ENCODE measurements at regions not wholly inside any gene's neighbourhood (a gene's known extent, or its start where the extent isn't known, plus 50 kb on each side); places are given as distances from the start of the nearest gene placed in this dataset.

GRCh38 chr18:41719808-41720207 is 235.2 kb upstream of the PIK3C3 start:
- Mint-ChIP-seq H3K9me3 (peaks cover 5 to 7% of the 10 kb centered on the region in 2 donors), H3K4me1 (no peaks in the 10 kb centered on the region), H3K36me3 (no peaks in the 10 kb centered on the region), H3K27ac (no peak overlapping the region), H3K27me3 (no peaks in the 10 kb centered on the region), H3K4me3 (no peak overlapping the region)
- DNase-seq = no peak
- ATAC-seq (replicated peaks) = no peak

- H3K9me3 Mint-ChIP-seq = peaks cover 5% of the 10 kb centered on the region in 2 donors
- no peaks in the 10 kb centered on the region for H3K36me3 Mint-ChIP-seq
- no peak overlapping the region for H3K4me3 Mint-ChIP-seq
- H3K27ac Mint-ChIP-seq = no peak overlapping the region
- H3K27me3 Mint-ChIP-seq = no peaks in the 10 kb centered on the region
- H3K4me1 Mint-ChIP-seq = no peaks in the 10 kb centered on the region
- DNase-seq (no peak), ATAC-seq (replicated peaks) (no peak)
These were observed 240.2 kb upstream of the PIK3C3 start for GRCh38 chr18:41714872-41715271.

- peaks cover 5% of the 10 kb centered on the region in 2 donors for H3K9me3 Mint-ChIP-seq
- H3K36me3 Mint-ChIP-seq = no peaks in the 10 kb centered on the region
These were observed 240.8 kb upstream of the PIK3C3 start for GRCh38 chr18:41713969-41714825.

GRCh38 chr18:41706301-41706700 is 248.7 kb upstream of the PIK3C3 start:
- H3K27ac Mint-ChIP-seq = no peak overlapping the region
- H3K4me3 Mint-ChIP-seq = no peak overlapping the region
- ATAC-seq (replicated peaks) (no peak), DNase-seq (no peak)
- no peaks in the 10 kb centered on the region for H3K27me3 Mint-ChIP-seq
- peaks cover 2 to 3% of the 10 kb centered on the region in 2 donors for H3K9me3 Mint-ChIP-seq
- no peaks in the 10 kb centered on the region for H3K4me1 Mint-ChIP-seq
- no peaks in the 10 kb centered on the region for H3K36me3 Mint-ChIP-seq

More at GRCh38 chr18:41713969-41714825, 240.8 kb upstream of the PIK3C3 start:
- Mint-ChIP-seq H3K27me3 (no peaks in the 10 kb centered on the region), H3K27ac (no peak overlapping the region), H3K4me3 (no peak overlapping the region), H3K4me1 (no peaks in the 10 kb centered on the region)
- no peak for ATAC-seq (replicated peaks)
- no peak for DNase-seq

GRCh38 chr18:41703744-41704530 is 251.1 kb upstream of the PIK3C3 start:
- Mint-ChIP-seq H3K27ac (no peak overlapping the region), H3K4me3 (no peak overlapping the region), H3K36me3 (no peaks in the 10 kb centered on the region), H3K4me1 (no peaks in the 10 kb centered on the region), H3K9me3 (peaks cover 2 to 3% of the 10 kb centered on the region in 2 donors), H3K27me3 (no peaks in the 10 kb centered on the region)
- DNase-seq = no peak
- no peak for ATAC-seq (replicated peaks)

- Mint-ChIP-seq H3K4me1 (no peaks in the 10 kb centered on the region), H3K27ac (no peak overlapping the region), H3K36me3 (no peaks in the 10 kb centered on the region), H3K9me3 (peaks cover 0 to 3% of the 10 kb centered on the region in 2 donors), H3K27me3 (no peaks in the 10 kb centered on the region), H3K4me3 (no peak overlapping the region)
- DNase-seq (no peak), ATAC-seq (replicated peaks) (no peak)
These were observed 254.6 kb upstream of the PIK3C3 start for GRCh38 chr18:41700416-41700815.

DNA sequence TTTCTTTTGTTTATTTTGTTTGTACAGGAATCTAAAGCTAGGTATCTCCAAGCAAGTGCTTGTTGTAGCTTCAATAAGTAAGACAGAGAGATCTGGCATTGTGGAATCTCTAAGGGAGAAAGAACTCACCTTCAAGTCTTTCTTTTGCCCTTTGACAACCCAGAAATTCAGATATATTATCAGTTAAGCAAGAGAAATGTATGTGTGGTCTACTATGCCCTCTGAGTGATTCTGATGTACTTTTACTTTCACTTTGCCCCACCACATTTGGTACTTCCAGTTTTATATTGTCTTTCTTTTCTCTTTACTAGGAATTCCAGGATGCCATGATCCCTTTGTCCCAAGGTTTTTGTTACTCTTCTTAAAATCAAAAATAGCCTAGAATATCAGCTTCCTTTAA is 259.6 kb upstream of the PIK3C3 start:
- Mint-ChIP-seq H3K4me3 (no peak overlapping the region), H3K27ac (no peak overlapping the region), H3K9me3 (peaks cover 3 to 4% of the 10 kb centered on the region in 2 donors), H3K36me3 (no peaks in the 10 kb centered on the region), H3K27me3 (no peaks in the 10 kb centered on the region), H3K4me1 (no peaks in the 10 kb centered on the region)
- DNase-seq = no peak
- no peak for ATAC-seq (replicated peaks)

GRCh38 chr18:41693008-41693407 is 262.0 kb upstream of the PIK3C3 start:
- no peaks in the 10 kb centered on the region for H3K4me1 Mint-ChIP-seq
- H3K27ac Mint-ChIP-seq = no peak overlapping the region
- DNase-seq (no peak), ATAC-seq (replicated peaks) (no peak)
- no peaks in the 10 kb centered on the region for H3K36me3 Mint-ChIP-seq
- H3K27me3 Mint-ChIP-seq = no peaks in the 10 kb centered on the region
- H3K4me3 Mint-ChIP-seq = no peak overlapping the region
- peaks cover 4 to 5% of the 10 kb centered on the region in 2 donors for H3K9me3 Mint-ChIP-seq

GRCh38 chr18:41690332-41691127 is 264.5 kb upstream of the PIK3C3 start:
- Mint-ChIP-seq H3K27me3 (no peaks in the 10 kb centered on the region), H3K4me1 (no peaks in the 10 kb centered on the region), H3K36me3 (no peaks in the 10 kb centered on the region), H3K27ac (no peak overlapping the region), H3K4me3 (no peak overlapping the region), H3K9me3 (peaks cover 4 to 5% of the 10 kb centered on the region in 2 donors)
- DNase-seq (no peak), ATAC-seq (replicated peaks) (no peak)

GRCh38 chr18:41687138-41687537 is 267.9 kb upstream of the PIK3C3 start:
- no peaks in the 10 kb centered on the region for H3K4me1 Mint-ChIP-seq
- no peak overlapping the region for H3K27ac Mint-ChIP-seq
- no peak for DNase-seq
- H3K4me3 Mint-ChIP-seq = no peak overlapping the region
- H3K27me3 Mint-ChIP-seq = no peaks in the 10 kb centered on the region
- no peak for ATAC-seq (replicated peaks)
- peaks cover 4 to 9% of the 10 kb centered on the region in 2 donors for H3K9me3 Mint-ChIP-seq
- H3K36me3 Mint-ChIP-seq = no peaks in the 10 kb centered on the region

DNA sequence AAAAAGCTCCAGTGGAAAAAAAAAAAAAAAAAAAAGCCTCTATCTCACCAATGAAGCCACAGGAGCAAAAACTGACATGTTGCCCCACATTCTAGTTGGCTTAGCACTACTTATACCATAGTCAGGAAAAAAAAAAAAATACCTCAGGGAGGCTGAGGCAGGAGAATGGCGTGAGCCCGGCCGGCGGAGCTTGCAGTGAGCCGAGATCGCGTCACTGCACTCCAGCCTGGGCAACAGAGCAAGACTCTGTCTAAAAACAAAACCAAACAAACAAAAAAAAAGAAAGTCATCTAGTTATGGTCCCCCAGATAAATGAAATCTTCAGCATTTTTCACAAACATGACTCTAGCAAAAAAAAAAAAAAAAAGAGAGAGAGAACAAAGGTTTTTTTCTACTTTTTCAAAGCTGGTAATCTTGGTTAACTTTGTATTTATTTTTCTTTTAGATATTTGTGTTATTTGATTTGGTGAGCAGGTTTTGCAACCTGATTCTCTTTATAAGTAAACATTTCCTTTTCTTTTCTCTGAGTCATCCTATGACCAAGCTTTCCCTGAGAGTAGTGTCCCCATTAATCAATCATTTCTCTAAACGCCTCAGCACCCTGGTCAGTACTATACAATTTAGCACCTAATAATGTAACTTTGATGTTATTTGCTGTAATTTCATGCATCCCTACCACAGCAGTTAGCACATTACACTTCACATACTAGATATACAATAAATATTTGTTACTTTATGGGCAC is 273.7 kb upstream of the PIK3C3 start:
- ATAC-seq (replicated peaks) = no peak
- no peak for DNase-seq
- no peaks in the 10 kb centered on the region for H3K27me3 Mint-ChIP-seq
- peaks cover 8 to 12% of the 10 kb centered on the region in 2 donors for H3K9me3 Mint-ChIP-seq
- H3K36me3 Mint-ChIP-seq = no peaks in the 10 kb centered on the region
- H3K4me1 Mint-ChIP-seq = no peaks in the 10 kb centered on the region
- H3K27ac Mint-ChIP-seq = no peak overlapping the region
- H3K4me3 Mint-ChIP-seq = no peak overlapping the region

DNA sequence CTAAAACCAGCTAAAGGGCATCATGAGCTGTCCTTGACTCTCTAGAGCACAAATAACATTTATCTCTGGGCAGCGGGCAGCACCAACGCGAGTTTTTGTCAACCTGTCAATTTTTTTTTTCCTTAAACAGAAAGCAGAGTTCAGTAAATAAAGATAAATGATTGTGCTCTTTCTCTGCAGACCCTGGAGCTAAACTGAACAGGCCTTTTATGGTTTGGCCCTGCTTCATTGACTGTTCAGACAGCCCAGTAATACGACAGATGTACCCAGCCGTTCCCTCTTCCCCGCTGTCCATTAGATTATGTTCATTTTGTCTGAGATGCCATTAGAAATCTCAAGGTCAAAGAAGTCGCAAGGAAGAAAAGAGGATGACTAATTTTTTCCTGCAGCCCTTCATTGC is 280.5 kb upstream of the PIK3C3 start:
- Mint-ChIP-seq H3K27me3 (no peaks in the 10 kb centered on the region), H3K36me3 (no peaks in the 10 kb centered on the region), H3K27ac (no peak overlapping the region), H3K4me3 (no peak overlapping the region), H3K9me3 (peaks cover 5 to 9% of the 10 kb centered on the region in 2 donors), H3K4me1 (no peaks in the 10 kb centered on the region)
- ATAC-seq (replicated peaks) (no peak), DNase-seq (no peak)

DNA sequence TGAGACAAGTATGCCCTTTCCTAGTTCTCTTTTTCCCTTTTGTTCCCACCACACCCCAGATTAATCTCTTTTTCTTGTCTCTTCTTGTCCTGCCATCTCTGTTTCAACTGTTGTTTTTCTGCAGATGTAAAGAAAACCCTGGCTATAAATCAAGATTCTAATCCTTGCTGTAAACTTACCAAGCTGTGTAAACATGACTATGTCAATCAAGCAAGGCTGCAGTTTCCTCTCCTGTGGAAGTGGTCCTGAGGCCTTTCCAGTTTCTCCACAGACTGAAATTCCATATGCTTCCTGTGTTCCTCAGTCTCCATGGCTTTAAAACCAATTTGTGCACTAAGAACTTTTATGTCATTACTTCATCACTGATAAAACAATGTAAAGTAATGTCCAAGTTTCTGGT is 288.8 kb upstream of the PIK3C3 start:
- Mint-ChIP-seq H3K27me3 (no peaks in the 10 kb centered on the region), H3K9me3 (peaks cover 0 to 4% of the 10 kb centered on the region in 2 donors), H3K27ac (no peak overlapping the region), H3K4me1 (no peaks in the 10 kb centered on the region), H3K36me3 (no peaks in the 10 kb centered on the region), H3K4me3 (no peak overlapping the region)
- DNase-seq (no peak), ATAC-seq (replicated peaks) (no peak)

GRCh38 chr18:41665210-41665609 is 289.8 kb upstream of the PIK3C3 start:
- no peak overlapping the region for H3K27ac Mint-ChIP-seq
- H3K27me3 Mint-ChIP-seq = no peaks in the 10 kb centered on the region
- ATAC-seq (replicated peaks) (no peak), DNase-seq (no peak)
- H3K4me3 Mint-ChIP-seq = no peak overlapping the region
- H3K4me1 Mint-ChIP-seq = no peaks in the 10 kb centered on the region
- H3K36me3 Mint-ChIP-seq = no peaks in the 10 kb centered on the region
- H3K9me3 Mint-ChIP-seq = peaks cover 0 to under 1% of the 10 kb centered on the region in 2 donors
